Stomach (tissue), 4 donors: ENCODE measurements at regions not wholly inside any gene's neighbourhood (a gene's known extent, or its start where the extent isn't known, plus 50 kb on each side); places are given as distances from the start of the nearest gene placed in this dataset.

Source experiments
- CTCF ChIP-seq, 7 experiments: fragments of 450-650 bp in 4 of 7; fragments of 200-600 bp in 3 of 7; sonication (generic) in 3 of 7; IDR thresholded peaks; one replicate each; pipeline ENCODE4 v1.5.1; 2016 to 2019; ENCODE audit warnings: antibody characterized with exemption in 7 of 7, control low read depth in 2 of 7, mild to moderate bottlenecking in 1 of 7
- EP300 ChIP-seq: sonication (generic); formaldehyde crosslinking; IDR thresholded peaks from one replicate; pipeline ENCODE4 v1.6.1; 2017; ENCODE audit warnings: antibody characterized with exemption

DNA sequence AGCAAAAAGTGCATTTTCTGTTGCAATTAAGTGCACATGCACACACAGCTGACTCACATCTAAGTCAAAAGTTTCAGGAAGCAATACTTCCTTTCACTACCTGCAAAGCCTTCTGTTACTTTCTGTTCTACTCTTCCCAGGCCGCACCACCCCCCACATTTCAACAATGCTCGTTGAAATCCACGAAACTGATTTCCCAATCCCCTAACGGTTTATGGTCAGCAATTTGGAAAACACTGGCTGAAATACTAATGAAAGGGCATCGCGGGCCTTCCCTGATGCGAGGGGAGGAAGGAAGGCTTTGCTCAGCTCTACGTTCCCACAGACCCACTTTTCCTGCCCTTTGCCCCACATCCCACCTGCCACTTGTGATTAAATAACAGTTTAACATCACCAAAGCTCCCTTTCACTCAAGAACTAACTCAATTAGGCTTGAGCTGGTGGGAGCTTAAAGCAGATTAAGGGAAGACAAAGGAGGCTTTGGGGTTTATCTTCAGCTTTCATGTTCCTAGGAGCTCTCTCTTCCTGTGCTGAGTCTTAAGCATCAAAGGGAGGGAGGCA lies 243.2 kb upstream of the RAB4A start:
- TF ChIP-seq CTCF (IDR thresholded peaks at IDR 0.05), result no peak
- no peak for TF ChIP-seq EP300
